ENCODE measurements at regions not wholly inside any gene's neighbourhood (a gene's known extent, or its start where the extent isn't known, plus 50 kb on each side); places are given as distances from the start of the nearest gene placed in this dataset.

DNA sequence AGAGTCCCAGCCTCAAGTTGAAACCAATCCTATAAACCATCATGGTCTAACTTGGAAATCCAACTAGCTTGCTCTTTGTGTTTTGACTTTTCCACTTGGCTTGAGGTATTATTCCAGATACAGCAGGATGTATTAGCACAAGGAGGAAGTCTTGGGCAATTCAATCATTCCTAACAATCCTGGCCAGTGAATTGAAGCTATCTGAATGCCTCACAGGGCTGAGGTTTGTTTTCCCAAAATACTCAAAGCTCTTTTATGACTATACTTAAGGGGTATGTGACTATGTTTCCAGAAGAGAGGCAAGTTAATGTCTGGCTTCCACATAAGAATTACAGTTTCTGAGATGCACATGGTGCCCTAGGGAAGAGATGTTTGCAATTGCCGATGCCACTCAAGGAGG lies 66.8 kb upstream of the SH3RF1 start:
- DNase-seq (ENCODE audit: low read depth), result peak; percentile 88
- TF ChIP-seq, protein P1, sequence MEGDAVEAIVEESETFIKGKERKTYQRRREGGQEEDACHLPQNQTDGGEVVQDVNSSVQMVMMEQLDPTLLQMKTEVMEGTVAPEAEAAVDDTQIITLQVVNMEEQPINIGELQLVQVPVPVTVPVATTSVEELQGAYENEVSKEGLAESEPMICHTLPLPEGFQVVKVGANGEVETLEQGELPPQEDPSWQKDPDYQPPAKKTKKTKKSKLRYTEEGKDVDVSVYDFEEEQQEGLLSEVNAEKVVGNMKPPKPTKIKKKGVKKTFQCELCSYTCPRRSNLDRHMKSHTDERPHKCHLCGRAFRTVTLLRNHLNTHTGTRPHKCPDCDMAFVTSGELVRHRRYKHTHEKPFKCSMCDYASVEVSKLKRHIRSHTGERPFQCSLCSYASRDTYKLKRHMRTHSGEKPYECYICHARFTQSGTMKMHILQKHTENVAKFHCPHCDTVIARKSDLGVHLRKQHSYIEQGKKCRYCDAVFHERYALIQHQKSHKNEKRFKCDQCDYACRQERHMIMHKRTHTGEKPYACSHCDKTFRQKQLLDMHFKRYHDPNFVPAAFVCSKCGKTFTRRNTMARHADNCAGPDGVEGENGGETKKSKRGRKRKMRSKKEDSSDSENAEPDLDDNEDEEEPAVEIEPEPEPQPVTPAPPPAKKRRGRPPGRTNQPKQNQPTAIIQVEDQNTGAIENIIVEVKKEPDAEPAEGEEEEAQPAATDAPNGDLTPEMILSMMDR (IDR thresholded peaks at IDR 0.05; ENCODE audit: insufficient read depth, low read length, severe bottlenecking), result no peak
- no peaks in the 10 kb centered on the region for H3K27me3 ChIP-seq (ENCODE audit: control insufficient read depth, insufficient read depth, low read length)
- no peak for FAIRE-seq
- no peaks in the 10 kb centered on the region for H3K36me3 ChIP-seq (ENCODE audit: control insufficient read depth, insufficient read depth, low read length)
- H3K4me3 ChIP-seq (ENCODE audit: low read depth, low read length), result no peak overlapping the region

DNA sequence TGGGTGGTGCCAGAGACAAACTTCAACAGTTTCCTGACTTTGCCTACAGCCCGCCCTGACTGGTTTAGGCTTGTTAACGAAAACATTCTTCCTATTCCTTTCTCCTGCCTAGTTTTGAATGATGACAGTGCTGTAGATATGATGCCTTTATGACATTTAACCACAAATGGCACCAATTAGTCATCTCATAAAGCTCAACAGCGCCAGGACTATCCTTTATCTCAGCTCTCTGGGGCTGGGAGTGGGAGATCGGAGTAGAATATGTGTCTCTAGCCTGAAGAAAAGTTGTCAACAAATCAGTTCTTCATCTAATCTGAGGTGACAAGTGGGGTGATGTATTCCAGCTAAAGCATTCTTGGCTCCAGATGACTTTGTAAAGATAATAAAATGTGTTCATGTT lies 64.6 kb upstream of the SH3RF1 start:
- H3K27me3 ChIP-seq (ENCODE audit: control insufficient read depth, insufficient read depth, low read length), result no peaks in the 10 kb centered on the region
- FAIRE-seq, result no peak
- no peak overlapping the region for H3K4me3 ChIP-seq (ENCODE audit: low read depth, low read length)
- peak; percentile 94 for DNase-seq (ENCODE audit: low read depth)
- H3K36me3 ChIP-seq (ENCODE audit: control insufficient read depth, insufficient read depth, low read length), result no peaks in the 10 kb centered on the region
- TF ChIP-seq, protein P1 (IDR thresholded peaks at IDR 0.05; ENCODE audit: insufficient read depth, low read length, severe bottlenecking), result no peak

DNA sequence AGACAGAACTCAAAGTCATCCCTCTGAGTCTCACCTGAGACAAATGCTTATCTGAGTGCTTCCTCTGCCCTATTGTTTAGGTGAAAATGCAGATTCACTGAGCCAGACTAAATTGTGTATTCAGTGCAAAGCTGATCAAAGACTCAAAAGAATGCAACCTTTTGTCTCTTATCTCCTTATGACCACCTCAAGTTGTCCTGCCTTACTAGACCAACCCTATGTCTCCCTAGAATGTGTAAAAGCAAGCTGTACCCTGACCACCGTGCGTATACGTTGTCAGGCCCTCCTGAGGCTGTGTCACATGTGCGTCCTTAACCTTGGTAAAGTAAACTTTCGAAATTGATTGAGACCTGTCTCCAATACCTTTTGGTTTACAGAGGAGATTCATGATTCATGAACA lies 63.6 kb upstream of the SH3RF1 start:
- H3K27me3 ChIP-seq (ENCODE audit: control insufficient read depth, insufficient read depth, low read length), result no peaks in the 10 kb centered on the region
- no peak overlapping the region for H3K4me3 ChIP-seq (ENCODE audit: low read depth, low read length)
- DNase-seq (ENCODE audit: low read depth), result no peak
- H3K36me3 ChIP-seq (ENCODE audit: control insufficient read depth, insufficient read depth, low read length), result no peaks in the 10 kb centered on the region
- TF ChIP-seq, protein P1 (IDR thresholded peaks at IDR 0.05; ENCODE audit: insufficient read depth, low read length, severe bottlenecking), result no peak
- no peak for FAIRE-seq

DNA sequence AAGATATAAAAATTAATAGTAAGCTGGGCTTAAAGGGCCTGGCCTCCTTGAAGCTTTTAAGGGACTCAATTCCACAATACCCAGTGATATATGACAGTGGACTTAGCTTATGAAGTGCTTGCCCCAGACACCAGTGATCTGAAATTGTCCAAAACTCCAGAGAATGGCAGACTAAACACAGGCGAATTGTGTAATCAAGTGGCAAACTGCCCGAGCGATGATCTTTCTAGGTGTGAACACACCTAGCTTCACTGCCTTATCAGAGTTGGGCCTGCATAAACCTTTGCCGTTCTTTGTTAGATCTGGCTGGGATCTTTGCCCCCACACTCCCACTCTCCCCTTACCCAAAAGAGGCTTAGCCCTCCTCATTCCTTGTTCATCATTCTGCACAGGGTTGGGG lies 62.5 kb upstream of the SH3RF1 start:
- H3K4me3 ChIP-seq (ENCODE audit: low read depth, low read length), result no peak overlapping the region
- H3K36me3 ChIP-seq (ENCODE audit: control insufficient read depth, insufficient read depth, low read length), result no peaks in the 10 kb centered on the region
- TF ChIP-seq, protein P1 (IDR thresholded peaks at IDR 0.05; ENCODE audit: insufficient read depth, low read length, severe bottlenecking), result no peak
- no peaks in the 10 kb centered on the region for H3K27me3 ChIP-seq (ENCODE audit: control insufficient read depth, insufficient read depth, low read length)
- peak; percentile 81 for FAIRE-seq
- no peak for DNase-seq (ENCODE audit: low read depth)

DNA sequence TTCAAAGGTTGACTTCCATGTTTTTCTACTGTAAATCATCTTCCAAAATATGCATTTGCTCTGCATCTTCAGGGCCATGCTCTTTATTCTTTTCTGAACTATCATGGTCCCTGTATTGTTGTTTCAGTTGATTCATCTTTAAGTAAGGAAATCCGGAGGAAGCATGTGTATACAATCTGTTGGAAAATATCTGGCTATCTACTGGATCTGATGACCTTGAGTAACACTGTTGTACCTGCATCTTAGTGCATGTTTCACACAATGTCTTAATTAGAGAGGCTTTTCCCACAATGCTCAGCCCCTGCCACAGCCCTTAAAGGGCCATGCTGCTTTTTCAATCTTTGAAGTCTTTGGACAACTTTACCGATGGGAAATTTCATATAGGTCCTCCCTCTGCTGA lies 61.8 kb upstream of the SH3RF1 start:
- H3K27me3 ChIP-seq (ENCODE audit: control insufficient read depth, insufficient read depth, low read length), result no peaks in the 10 kb centered on the region
- TF ChIP-seq, protein P1 (IDR thresholded peaks at IDR 0.05; ENCODE audit: insufficient read depth, low read length, severe bottlenecking), result no peak
- DNase-seq (ENCODE audit: low read depth), result no peak
- no peak overlapping the region for H3K4me3 ChIP-seq (ENCODE audit: low read depth, low read length)
- no peak for FAIRE-seq
- H3K36me3 ChIP-seq (ENCODE audit: control insufficient read depth, insufficient read depth, low read length), result no peaks in the 10 kb centered on the region

DNA sequence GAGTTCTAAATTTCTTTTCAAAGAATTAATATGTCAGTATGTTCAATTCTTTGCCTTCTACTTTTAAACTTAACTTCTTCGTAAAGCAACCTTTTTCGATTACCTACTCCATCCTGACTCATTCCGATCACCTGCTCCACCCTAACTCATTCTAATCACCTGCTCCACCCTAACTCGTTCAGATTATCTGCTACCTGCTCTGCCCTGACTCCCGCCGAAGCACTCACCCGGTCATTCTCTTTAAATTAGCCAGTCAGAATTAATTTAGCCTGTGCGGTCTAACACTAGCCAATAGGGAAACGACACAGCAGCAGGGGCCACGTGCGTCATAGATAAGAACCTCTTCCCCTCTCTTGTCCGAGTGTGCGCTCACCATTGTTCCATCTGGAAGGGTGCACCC lies 60.1 kb upstream of the SH3RF1 start:
- no peak overlapping the region for H3K4me3 ChIP-seq (ENCODE audit: low read depth, low read length)
- DNase-seq (ENCODE audit: low read depth) (no peak), FAIRE-seq (no peak)
- TF ChIP-seq, protein P1 (IDR thresholded peaks at IDR 0.05; ENCODE audit: insufficient read depth, low read length, severe bottlenecking), result no peak
- no peaks in the 10 kb centered on the region for H3K36me3 ChIP-seq (ENCODE audit: control insufficient read depth, insufficient read depth, low read length)
- H3K27me3 ChIP-seq (ENCODE audit: control insufficient read depth, insufficient read depth, low read length), result no peaks in the 10 kb centered on the region
